ENCODE measurements at regions not wholly inside any gene's neighbourhood (a gene's known extent, or its start where the extent isn't known, plus 50 kb on each side); places are given as distances from the start of the nearest gene placed in this dataset.

- H3K27ac Mint-ChIP-seq: no peak overlapping the region
- ATAC-seq (no peak), DNase-seq (no peak)
- no peaks in the 10 kb centered on the region for H3K4me1 Mint-ChIP-seq
- H3K9me3 Mint-ChIP-seq: peaks cover 0 to under 1% of the 10 kb centered on the region in 2 donors
- no peak overlapping the region for H3K4me3 Mint-ChIP-seq
- no peaks in the 10 kb centered on the region for H3K27me3 Mint-ChIP-seq
Observed at GRCh38 chr2:103285354-103285753, 523.5 kb downstream of the TMEM182 start.

GRCh38 chr2:103287746-103288145 lies 525.9 kb downstream of the TMEM182 start:
- Mint-ChIP-seq H3K27me3 (no peaks in the 10 kb centered on the region), H3K4me1 (no peaks in the 10 kb centered on the region), H3K9me3 (no peaks in the 10 kb centered on the region), H3K27ac (no peak overlapping the region), H3K4me3 (no peak overlapping the region)
- ATAC-seq (no peak), DNase-seq (no peak)

- DNase-seq: no peak
- ATAC-seq: no peak
- Mint-ChIP-seq H3K4me1 (no peaks in the 10 kb centered on the region), H3K4me3 (no peak overlapping the region), H3K27me3 (peaks cover 9% of the 10 kb centered on the region), H3K9me3 (no peaks in the 10 kb centered on the region), H3K27ac (no peak overlapping the region)
Observed at GRCh38 chr2:103288696-103289095, 526.9 kb downstream of the TMEM182 start.

GRCh38 chr2:103289105-103289725 lies 527.4 kb downstream of the TMEM182 start:
- no peaks in the 10 kb centered on the region for H3K9me3 Mint-ChIP-seq
- H3K27ac Mint-ChIP-seq: no peak overlapping the region
- DNase-seq: no peak
- no peak overlapping the region for H3K4me3 Mint-ChIP-seq
- ATAC-seq: no peak
- peaks cover 11% of the 10 kb centered on the region for H3K27me3 Mint-ChIP-seq
- no peaks in the 10 kb centered on the region for H3K4me1 Mint-ChIP-seq

- H3K4me1 Mint-ChIP-seq: no peaks in the 10 kb centered on the region
- no peak for ATAC-seq
- H3K27ac Mint-ChIP-seq: no peak overlapping the region
- H3K9me3 Mint-ChIP-seq: no peaks in the 10 kb centered on the region
- DNase-seq: no peak
- H3K27me3 Mint-ChIP-seq: peaks cover 11% of the 10 kb centered on the region
- H3K4me3 Mint-ChIP-seq: no peak overlapping the region
Observed at GRCh38 chr2:103292573-103292972, 530.7 kb downstream of the TMEM182 start.

- Mint-ChIP-seq H3K4me1 (no peaks in the 10 kb centered on the region), H3K9me3 (no peaks in the 10 kb centered on the region), H3K27me3 (peaks cover 11% of the 10 kb centered on the region), H3K27ac (no peak overlapping the region), H3K4me3 (no peak overlapping the region)
- no peak for ATAC-seq
- DNase-seq: no peak
Observed at GRCh38 chr2:103293067-103293741, 531.4 kb downstream of the TMEM182 start.

- ATAC-seq (no peak), DNase-seq (no peak)
- no peak overlapping the region for H3K4me3 Mint-ChIP-seq
- H3K4me1 Mint-ChIP-seq: no peaks in the 10 kb centered on the region
- H3K27me3 Mint-ChIP-seq: peaks cover 11% of the 10 kb centered on the region
- no peak overlapping the region for H3K27ac Mint-ChIP-seq
- H3K9me3 Mint-ChIP-seq: no peaks in the 10 kb centered on the region
Observed at GRCh38 chr2:103293742-103294077, 531.9 kb downstream of the TMEM182 start.

- ATAC-seq (no peak), DNase-seq (no peak)
- H3K4me1 Mint-ChIP-seq: no peaks in the 10 kb centered on the region
- H3K9me3 Mint-ChIP-seq: no peaks in the 10 kb centered on the region
- peaks cover 11% of the 10 kb centered on the region for H3K27me3 Mint-ChIP-seq
- H3K27ac Mint-ChIP-seq: no peak overlapping the region
- H3K4me3 Mint-ChIP-seq: no peak overlapping the region
Observed at GRCh38 chr2:103294420-103294819, 532.6 kb downstream of the TMEM182 start.

GRCh38 chr2:103295591-103295990 lies 533.8 kb downstream of the TMEM182 start:
- Mint-ChIP-seq H3K4me1 (no peaks in the 10 kb centered on the region), H3K27me3 (peaks cover 11% of the 10 kb centered on the region), H3K27ac (no peak overlapping the region), H3K9me3 (peaks cover 0 to 6% of the 10 kb centered on the region in 2 donors), H3K4me3 (no peak overlapping the region)
- ATAC-seq: no peak
- DNase-seq: no peak

GRCh38 chr2:103324671-103325070 lies 562.8 kb downstream of the TMEM182 start:
- no peaks in the 10 kb centered on the region for H3K9me3 Mint-ChIP-seq
- H3K4me1 Mint-ChIP-seq: no peaks in the 10 kb centered on the region
- ATAC-seq (no peak), DNase-seq (no peak)
- H3K4me3 Mint-ChIP-seq: no peak overlapping the region
- H3K27ac Mint-ChIP-seq: no peak overlapping the region
- H3K27me3 Mint-ChIP-seq: no peaks in the 10 kb centered on the region

GRCh38 chr2:103327386-103327785 lies 565.6 kb downstream of the TMEM182 start:
- H3K27ac Mint-ChIP-seq: no peak overlapping the region
- H3K9me3 Mint-ChIP-seq: no peaks in the 10 kb centered on the region
- DNase-seq (no peak), ATAC-seq (no peak)
- H3K27me3 Mint-ChIP-seq: no peaks in the 10 kb centered on the region
- H3K4me3 Mint-ChIP-seq: no peak overlapping the region
- no peaks in the 10 kb centered on the region for H3K4me1 Mint-ChIP-seq

- no peak overlapping the region for H3K27ac Mint-ChIP-seq
- DNase-seq (no peak), ATAC-seq (no peak)
- no peaks in the 10 kb centered on the region for H3K9me3 Mint-ChIP-seq
- no peaks in the 10 kb centered on the region for H3K27me3 Mint-ChIP-seq
- no peaks in the 10 kb centered on the region for H3K4me1 Mint-ChIP-seq
- H3K4me3 Mint-ChIP-seq: no peak overlapping the region
Observed at GRCh38 chr2:103327966-103328365, 566.1 kb downstream of the TMEM182 start.

GRCh38 chr2:103335403-103335802 lies 573.6 kb downstream of the TMEM182 start:
- no peak overlapping the region for H3K27ac Mint-ChIP-seq
- H3K4me1 Mint-ChIP-seq: no peaks in the 10 kb centered on the region
- no peak overlapping the region for H3K4me3 Mint-ChIP-seq
- DNase-seq (no peak), ATAC-seq (no peak)
- no peaks in the 10 kb centered on the region for H3K27me3 Mint-ChIP-seq
- H3K9me3 Mint-ChIP-seq: peaks cover 0 to 4% of the 10 kb centered on the region in 2 donors

- Mint-ChIP-seq H3K4me1 (no peaks in the 10 kb centered on the region), H3K9me3 (peaks cover 0 to 4% of the 10 kb centered on the region in 2 donors), H3K4me3 (no peak overlapping the region), H3K27me3 (no peaks in the 10 kb centered on the region), H3K27ac (no peak overlapping the region)
- ATAC-seq (no peak), DNase-seq (no peak)
Observed at GRCh38 chr2:103338819-103339218, 577.0 kb downstream of the TMEM182 start.

GRCh38 chr2:103346780-103347179 lies 584.9 kb downstream of the TMEM182 start:
- no peak overlapping the region for H3K27ac Mint-ChIP-seq
- no peak for ATAC-seq
- no peaks in the 10 kb centered on the region for H3K27me3 Mint-ChIP-seq
- H3K9me3 Mint-ChIP-seq: peaks cover 0 to 14% of the 10 kb centered on the region in 2 donors
- H3K4me3 Mint-ChIP-seq: no peak overlapping the region
- H3K4me1 Mint-ChIP-seq: no peaks in the 10 kb centered on the region
- no peak for DNase-seq

- Mint-ChIP-seq H3K27me3 (no peaks in the 10 kb centered on the region), H3K4me3 (no peak overlapping the region), H3K9me3 (peaks cover 0 to 7% of the 10 kb centered on the region in 2 donors), H3K4me1 (no peaks in the 10 kb centered on the region), H3K27ac (no peak overlapping the region)
- ATAC-seq (no peak), DNase-seq (no peak)
Observed at GRCh38 chr2:103353774-103354173, 591.9 kb downstream of the TMEM182 start.

- ATAC-seq: no peak
- no peaks in the 10 kb centered on the region for H3K4me1 Mint-ChIP-seq
Observed at GRCh38 chr2:103355287-103355686, 593.5 kb downstream of the TMEM182 start.

More at GRCh38 chr2:103355287-103355686, 593.5 kb downstream of the TMEM182 start:
- H3K27ac Mint-ChIP-seq: no peak overlapping the region
- peaks cover 0 to 7% of the 10 kb centered on the region in 2 donors for H3K9me3 Mint-ChIP-seq
- H3K4me3 Mint-ChIP-seq: no peak overlapping the region
- no peaks in the 10 kb centered on the region for H3K27me3 Mint-ChIP-seq
- DNase-seq: no peak
